22Rv1 (cell line): ENCODE measurements at regions not wholly inside any gene's neighbourhood (a gene's known extent, or its start where the extent isn't known, plus 50 kb on each side); places are given as distances from the start of the nearest gene placed in this dataset.

Experiments
- ZFX ChIP-seq: fragments of 450-650 bp; IDR thresholded peaks from 2 replicates; pipeline ENCODE4 v1.6.1; 2017; ENCODE audit warnings: antibody characterized with exemption, borderline replicate concordance
- TF ChIP-seq, protein P1 (sequence below): fragments of 450-650 bp; IDR thresholded peaks from 2 replicates; pipeline ENCODE4 v1.5.1; 2017; ENCODE audit warnings: mild to moderate bottlenecking

DNA sequence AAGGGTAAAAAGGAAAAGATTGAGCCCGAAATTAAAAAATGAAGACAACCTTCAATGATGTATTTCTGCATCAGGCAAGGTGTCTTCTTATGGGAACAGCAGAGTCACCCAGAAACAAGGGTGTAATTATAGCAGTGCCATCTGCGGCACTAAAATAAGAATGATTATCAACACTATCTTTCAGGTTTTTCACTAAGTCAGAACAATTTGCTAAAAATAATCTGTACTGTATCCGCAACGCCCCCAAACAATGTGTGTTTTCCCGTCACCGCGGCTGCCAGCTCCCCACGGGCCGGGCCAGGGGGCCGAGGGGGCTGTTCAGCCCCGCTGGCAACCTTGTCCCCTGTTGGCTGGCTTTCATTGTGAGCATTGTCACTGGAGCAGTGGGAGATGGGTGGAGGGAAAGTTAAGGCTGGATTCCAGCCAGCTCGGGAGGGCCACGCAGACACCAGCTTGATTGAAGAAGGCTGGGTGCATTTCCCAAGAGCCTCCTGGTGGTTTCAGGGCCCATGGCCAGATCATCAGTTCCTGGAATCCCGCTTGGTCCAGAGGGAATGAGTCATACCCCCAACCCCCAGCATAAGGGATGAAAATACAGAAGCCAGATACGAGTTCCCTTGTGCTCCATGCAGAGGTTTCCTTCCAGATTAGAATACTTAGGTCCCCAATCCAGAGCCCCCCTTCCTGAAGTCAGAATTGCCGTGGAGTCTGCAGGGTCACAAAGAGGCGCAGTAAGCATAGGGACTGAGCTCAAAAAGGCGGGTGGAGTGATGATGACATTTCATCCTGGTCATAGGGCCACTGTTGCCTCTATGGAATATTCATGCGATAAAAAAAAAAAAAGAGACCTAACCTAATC is 90.2 kb upstream of the KLF13 start:
- TF ChIP-seq, protein P1, sequence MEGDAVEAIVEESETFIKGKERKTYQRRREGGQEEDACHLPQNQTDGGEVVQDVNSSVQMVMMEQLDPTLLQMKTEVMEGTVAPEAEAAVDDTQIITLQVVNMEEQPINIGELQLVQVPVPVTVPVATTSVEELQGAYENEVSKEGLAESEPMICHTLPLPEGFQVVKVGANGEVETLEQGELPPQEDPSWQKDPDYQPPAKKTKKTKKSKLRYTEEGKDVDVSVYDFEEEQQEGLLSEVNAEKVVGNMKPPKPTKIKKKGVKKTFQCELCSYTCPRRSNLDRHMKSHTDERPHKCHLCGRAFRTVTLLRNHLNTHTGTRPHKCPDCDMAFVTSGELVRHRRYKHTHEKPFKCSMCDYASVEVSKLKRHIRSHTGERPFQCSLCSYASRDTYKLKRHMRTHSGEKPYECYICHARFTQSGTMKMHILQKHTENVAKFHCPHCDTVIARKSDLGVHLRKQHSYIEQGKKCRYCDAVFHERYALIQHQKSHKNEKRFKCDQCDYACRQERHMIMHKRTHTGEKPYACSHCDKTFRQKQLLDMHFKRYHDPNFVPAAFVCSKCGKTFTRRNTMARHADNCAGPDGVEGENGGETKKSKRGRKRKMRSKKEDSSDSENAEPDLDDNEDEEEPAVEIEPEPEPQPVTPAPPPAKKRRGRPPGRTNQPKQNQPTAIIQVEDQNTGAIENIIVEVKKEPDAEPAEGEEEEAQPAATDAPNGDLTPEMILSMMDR = no peak
- TF ChIP-seq ZFX = no peak
